Calu3 (cell line): ENCODE measurements at regions not wholly inside any gene's neighbourhood (a gene's known extent, or its start where the extent isn't known, plus 50 kb on each side); places are given as distances from the start of the nearest gene placed in this dataset.

Source experiments
- BruUV-seq: library from RNA; stranded (reverse); fragments of 400-500 nt; replicated peaks from 2 replicates; lab custom pipeline; 2021; lab: Mats Ljungman, UMichigan
- CTCF ChIA-PET: fragments of 300-600 bp; sonication (Branson Sonifier 250); formaldehyde crosslinking; loops from one replicate; lab custom pipeline; 2022; ENCODE audit warnings: antibody characterized with exemption; lab: Charles Lee
- DNase-seq: peaks from one replicate; pipeline ENCODE4 v3.0.0; 2022
- H3K27ac Mint-ChIP-seq: one replicate; pipeline ENCODE4 v1.8.0; 2022; ENCODE audit warnings: mixed read lengths; ENCODE audit not compliant: unreplicated experiment
- H3K27me3 Mint-ChIP-seq: one replicate; pipeline ENCODE4 v1.8.0; 2022; ENCODE audit warnings: mixed read lengths; ENCODE audit not compliant: unreplicated experiment
- H3K36me3 Mint-ChIP-seq: one replicate; pipeline ENCODE4 v1.8.0; 2022; ENCODE audit warnings: mild to moderate bottlenecking, moderate library complexity, mixed read lengths; ENCODE audit not compliant: insufficient read depth, unreplicated experiment
- H3K4me1 Mint-ChIP-seq: one replicate; pipeline ENCODE4 v1.8.0; 2022; ENCODE audit warnings: mild to moderate bottlenecking, low read depth, mixed read lengths; ENCODE audit not compliant: unreplicated experiment
- H3K4me3 Mint-ChIP-seq: one replicate; pipeline ENCODE4 v1.8.0; 2022; ENCODE audit warnings: mild to moderate bottlenecking, low read depth, moderate library complexity, mixed read lengths; ENCODE audit not compliant: unreplicated experiment
- H3K9me3 Mint-ChIP-seq: one replicate; pipeline ENCODE4 v1.8.0; 2022; ENCODE audit warnings: low read depth, mixed read lengths; ENCODE audit not compliant: unreplicated experiment
- intact Hi-C: fragments of 100-400 bp; cut with micrococcal nuclease; formaldehyde crosslinking; loops from one replicate; pipeline ENCODE4 v1.10.0; 2022; ENCODE audit not compliant: unreplicated experiment
- TF ChIP-seq, protein P1 (sequence below): fragments of 200-600 bp; IDR thresholded peaks from one replicate; pipeline ENCODE4 v1.8.0; 2022; ENCODE audit warnings: antibody characterized with exemption; ENCODE audit not compliant: unreplicated experiment

- no TSS peak for BruUV-seq
- Mint-ChIP-seq H3K27ac (no peak overlapping the region), H3K9me3 (no peaks in the 10 kb centered on the region), H3K4me1 (peaks cover 9% of the 10 kb centered on the region), H3K36me3 (no peaks in the 10 kb centered on the region), H3K27me3 (no peaks in the 10 kb centered on the region), H3K4me3 (no peak overlapping the region)
- intact Hi-C loops = no loop called here
- TF ChIP-seq, protein P1, sequence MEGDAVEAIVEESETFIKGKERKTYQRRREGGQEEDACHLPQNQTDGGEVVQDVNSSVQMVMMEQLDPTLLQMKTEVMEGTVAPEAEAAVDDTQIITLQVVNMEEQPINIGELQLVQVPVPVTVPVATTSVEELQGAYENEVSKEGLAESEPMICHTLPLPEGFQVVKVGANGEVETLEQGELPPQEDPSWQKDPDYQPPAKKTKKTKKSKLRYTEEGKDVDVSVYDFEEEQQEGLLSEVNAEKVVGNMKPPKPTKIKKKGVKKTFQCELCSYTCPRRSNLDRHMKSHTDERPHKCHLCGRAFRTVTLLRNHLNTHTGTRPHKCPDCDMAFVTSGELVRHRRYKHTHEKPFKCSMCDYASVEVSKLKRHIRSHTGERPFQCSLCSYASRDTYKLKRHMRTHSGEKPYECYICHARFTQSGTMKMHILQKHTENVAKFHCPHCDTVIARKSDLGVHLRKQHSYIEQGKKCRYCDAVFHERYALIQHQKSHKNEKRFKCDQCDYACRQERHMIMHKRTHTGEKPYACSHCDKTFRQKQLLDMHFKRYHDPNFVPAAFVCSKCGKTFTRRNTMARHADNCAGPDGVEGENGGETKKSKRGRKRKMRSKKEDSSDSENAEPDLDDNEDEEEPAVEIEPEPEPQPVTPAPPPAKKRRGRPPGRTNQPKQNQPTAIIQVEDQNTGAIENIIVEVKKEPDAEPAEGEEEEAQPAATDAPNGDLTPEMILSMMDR = no peak
- CTCF ChIA-PET = no interaction called here
- DNase-seq = no peak
Measured at GRCh38 chr6:139612135-139612465, 237.7 kb upstream of the CITED2 start.

GRCh38 chr6:139611327-139612134 lies 237.1 kb upstream of the CITED2 start:
- TF ChIP-seq, protein P1 = no peak
- no TSS peak for BruUV-seq
- Mint-ChIP-seq H3K4me1 (peaks cover 9% of the 10 kb centered on the region), H3K36me3 (no peaks in the 10 kb centered on the region), H3K27me3 (no peaks in the 10 kb centered on the region), H3K27ac (no peak overlapping the region), H3K4me3 (no peak overlapping the region), H3K9me3 (no peaks in the 10 kb centered on the region)
- CTCF ChIA-PET = no interaction called here
- no peak for DNase-seq
- intact Hi-C loops = no loop called here

DNA sequence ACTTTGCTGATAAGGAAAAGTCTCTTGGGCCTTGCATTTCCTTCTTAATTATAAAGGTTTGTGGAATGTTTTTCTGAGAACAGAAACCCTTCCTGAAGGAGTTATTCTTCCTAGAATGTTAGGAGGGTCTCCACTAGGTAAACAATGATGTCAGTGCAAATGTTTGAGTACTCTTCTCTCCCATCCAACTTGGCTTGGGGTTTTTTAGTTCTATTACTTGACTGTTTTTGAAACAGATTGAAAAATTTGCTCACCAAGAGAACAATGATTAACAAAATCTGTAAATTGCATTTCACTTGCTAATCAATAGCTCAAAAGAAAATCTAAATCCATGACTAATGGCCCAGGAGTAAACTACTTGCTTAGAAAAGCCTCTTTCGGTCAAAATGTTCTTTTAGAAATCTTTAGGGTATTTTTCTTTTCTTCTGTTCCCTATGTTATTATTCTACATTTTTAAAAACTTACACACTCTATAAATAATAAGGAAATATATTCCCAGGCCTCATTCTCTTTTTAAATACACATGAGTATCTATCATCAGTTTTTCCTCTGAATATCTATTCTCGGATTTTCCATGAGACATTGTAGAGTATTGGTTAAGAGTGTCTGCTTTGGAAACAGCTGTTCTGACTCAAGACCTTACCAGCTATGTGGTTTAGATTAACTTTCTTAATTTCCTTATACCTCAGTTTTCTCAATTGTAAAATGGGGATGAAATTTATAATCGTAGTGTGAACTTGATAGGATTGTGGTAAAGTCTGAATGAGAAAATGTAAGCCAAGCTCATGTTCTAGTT lies 234.2 kb upstream of the CITED2 start:
- DNase-seq = no peak
- Mint-ChIP-seq H3K36me3 (no peaks in the 10 kb centered on the region), H3K27me3 (no peaks in the 10 kb centered on the region), H3K9me3 (peaks cover 2% of the 10 kb centered on the region), H3K27ac (no peak overlapping the region), H3K4me1 (peaks cover 9% of the 10 kb centered on the region), H3K4me3 (no peak overlapping the region)
- no TSS peak for BruUV-seq
- CTCF ChIA-PET = no interaction called here
- intact Hi-C loops = no loop called here
- TF ChIP-seq, protein P1 = no peak

DNA sequence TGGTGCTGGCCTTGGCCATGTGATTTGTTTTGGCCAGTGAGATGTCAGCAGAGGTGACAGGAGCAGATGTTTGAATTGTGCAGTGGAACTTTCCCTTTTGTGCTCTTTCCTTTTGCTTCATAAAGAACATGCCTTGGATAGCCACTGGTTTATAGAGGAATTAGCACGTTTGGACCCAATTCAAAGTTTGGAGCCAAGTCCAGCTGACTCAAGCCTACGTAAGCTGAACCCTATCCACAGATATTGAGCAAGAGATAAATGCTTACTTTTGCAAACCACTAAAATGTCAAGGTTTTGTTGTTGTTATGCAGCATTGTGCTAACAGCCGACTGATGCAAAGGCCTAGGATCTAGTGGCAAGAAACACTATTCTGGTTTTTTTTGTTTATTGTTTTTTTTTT lies 230.9 kb upstream of the CITED2 start:
- intact Hi-C loops = no loop called here
- CTCF ChIA-PET = no interaction called here
- DNase-seq = no peak
- TF ChIP-seq, protein P1 = no peak
- H3K4me3 Mint-ChIP-seq = no peak overlapping the region
- no peaks in the 10 kb centered on the region for H3K27me3 Mint-ChIP-seq
- H3K27ac Mint-ChIP-seq = no peak overlapping the region
- H3K36me3 Mint-ChIP-seq = no peaks in the 10 kb centered on the region
- no TSS peak for BruUV-seq
- peaks cover 2% of the 10 kb centered on the region for H3K9me3 Mint-ChIP-seq
- H3K4me1 Mint-ChIP-seq = peaks cover 5% of the 10 kb centered on the region
